IPS-18a (cell line): ENCODE measurements at regions not wholly inside any gene's neighbourhood (a gene's known extent, or its start where the extent isn't known, plus 50 kb on each side); places are given as distances from the start of the nearest gene placed in this dataset.

Source experiments
- H3K27ac ChIP-seq: one replicate; pipeline ENCODE4 v1.5.1; 2013; ENCODE audit warnings: low read length
- H3K27me3 ChIP-seq: one replicate; pipeline ENCODE4 v1.6.1; 2013; ENCODE audit warnings: mild to moderate bottlenecking, low read length; ENCODE audit not compliant: control insufficient read depth, insufficient read depth
- H3K36me3 ChIP-seq: one replicate; pipeline ENCODE4 v1.6.1; 2013; ENCODE audit warnings: low read depth, low read length; ENCODE audit not compliant: control insufficient read depth
- H3K4me1 ChIP-seq: one replicate; pipeline ENCODE4 v1.6.1; 2013; ENCODE audit warnings: low read depth, low read length; ENCODE audit not compliant: control insufficient read depth
- H3K4me3 ChIP-seq: one replicate; pipeline ENCODE4 v1.5.1; 2013; ENCODE audit warnings: low read length
- H3K9ac ChIP-seq: one replicate; pipeline ENCODE4 v1.6.1; 2013; ENCODE audit warnings: mild to moderate bottlenecking, low read length, moderate library complexity
- H3K9me3 ChIP-seq: one replicate; pipeline ENCODE4 v1.6.1; 2013; ENCODE audit warnings: low read depth, low read length; ENCODE audit not compliant: control insufficient read depth

GRCh38 chr9:121550041-121550440, 50.4 kb upstream of the GGTA1 start:
- Histone ChIP-seq H3K27me3 (peaks cover 7% of the 10 kb centered on the region), H3K27ac (no peak overlapping the region), H3K9ac (no peak overlapping the region), H3K4me3 (no peak overlapping the region), H3K36me3 (no peaks in the 10 kb centered on the region), H3K9me3 (no peaks in the 10 kb centered on the region), H3K4me1 (no peaks in the 10 kb centered on the region)

GRCh38 chr9:121550569-121551512, 51.2 kb upstream of the GGTA1 start:
- Histone ChIP-seq H3K27me3 (no peaks in the 10 kb centered on the region), H3K27ac (no peak overlapping the region), H3K4me1 (no peaks in the 10 kb centered on the region), H3K4me3 (peak overlapping the region; percentile 57), H3K9me3 (no peaks in the 10 kb centered on the region), H3K9ac (no peak overlapping the region), H3K36me3 (no peaks in the 10 kb centered on the region)

- Histone ChIP-seq H3K4me1 (no peaks in the 10 kb centered on the region), H3K9me3 (no peaks in the 10 kb centered on the region), H3K9ac (no peak overlapping the region), H3K36me3 (no peaks in the 10 kb centered on the region), H3K27me3 (no peaks in the 10 kb centered on the region), H3K4me3 (no peak overlapping the region), H3K27ac (no peak overlapping the region)
Observed at GRCh38 chr9:121551985-121552753, 52.5 kb upstream of the GGTA1 start.

- Histone ChIP-seq H3K4me1 (peaks cover 11% of the 10 kb centered on the region), H3K36me3 (no peaks in the 10 kb centered on the region), H3K9me3 (no peaks in the 10 kb centered on the region), H3K4me3 (no peak overlapping the region), H3K9ac (no peak overlapping the region), H3K27me3 (no peaks in the 10 kb centered on the region), H3K27ac (no peak overlapping the region)
Observed at GRCh38 chr9:121556082-121556481, 56.4 kb upstream of the GGTA1 start.

GRCh38 chr9:121556580-121556979, 56.9 kb upstream of the GGTA1 start:
- peaks cover 11% of the 10 kb centered on the region for H3K4me1 ChIP-seq
- no peaks in the 10 kb centered on the region for H3K36me3 ChIP-seq
- no peak overlapping the region for H3K9ac ChIP-seq
- H3K9me3 ChIP-seq, result no peaks in the 10 kb centered on the region
- no peak overlapping the region for H3K4me3 ChIP-seq
- no peaks in the 10 kb centered on the region for H3K27me3 ChIP-seq
- no peak overlapping the region for H3K27ac ChIP-seq

- Histone ChIP-seq H3K4me3 (peak overlapping the region; percentile 3), H3K9ac (no peak overlapping the region)
Observed at GRCh38 chr9:121557581-121558447, 58.2 kb upstream of the GGTA1 start.

GRCh38 chr9:121558473-121558872, 58.8 kb upstream of the GGTA1 start:
- H3K9me3 ChIP-seq, result no peaks in the 10 kb centered on the region
- H3K27me3 ChIP-seq, result no peaks in the 10 kb centered on the region
- H3K4me1 ChIP-seq, result peaks cover 11% of the 10 kb centered on the region
- no peak overlapping the region for H3K27ac ChIP-seq
- H3K9ac ChIP-seq, result no peak overlapping the region
- no peaks in the 10 kb centered on the region for H3K36me3 ChIP-seq
- peak overlapping the region; percentile 3 for H3K4me3 ChIP-seq

More at GRCh38 chr9:121557581-121558447, 58.2 kb upstream of the GGTA1 start:
- Histone ChIP-seq H3K36me3 (no peaks in the 10 kb centered on the region), H3K4me1 (peaks cover 11% of the 10 kb centered on the region), H3K27ac (no peak overlapping the region), H3K27me3 (no peaks in the 10 kb centered on the region), H3K9me3 (no peaks in the 10 kb centered on the region)

GRCh38 chr9:121559183-121559582, 59.5 kb upstream of the GGTA1 start:
- no peak overlapping the region for H3K27ac ChIP-seq
- H3K9ac ChIP-seq, result no peak overlapping the region
- H3K4me1 ChIP-seq, result peaks cover 11% of the 10 kb centered on the region
- H3K4me3 ChIP-seq, result no peak overlapping the region
- H3K27me3 ChIP-seq, result no peaks in the 10 kb centered on the region
- no peaks in the 10 kb centered on the region for H3K36me3 ChIP-seq
- H3K9me3 ChIP-seq, result no peaks in the 10 kb centered on the region

GRCh38 chr9:121560921-121561320, 61.3 kb upstream of the GGTA1 start:
- H3K27me3 ChIP-seq, result no peaks in the 10 kb centered on the region
- no peaks in the 10 kb centered on the region for H3K36me3 ChIP-seq
- no peak overlapping the region for H3K4me3 ChIP-seq
- H3K4me1 ChIP-seq, result peaks cover 11% of the 10 kb centered on the region
- H3K27ac ChIP-seq, result no peak overlapping the region
- H3K9me3 ChIP-seq, result no peaks in the 10 kb centered on the region
- no peak overlapping the region for H3K9ac ChIP-seq

- Histone ChIP-seq H3K27ac (no peak overlapping the region), H3K4me1 (peaks cover 11% of the 10 kb centered on the region), H3K9ac (no peak overlapping the region)
Observed at GRCh38 chr9:121561385-121562222, 62.0 kb upstream of the GGTA1 start.

More at GRCh38 chr9:121561385-121562222, 62.0 kb upstream of the GGTA1 start:
- Histone ChIP-seq H3K9me3 (no peaks in the 10 kb centered on the region), H3K4me3 (no peak overlapping the region), H3K27me3 (no peaks in the 10 kb centered on the region), H3K36me3 (no peaks in the 10 kb centered on the region)
